NCI-H1436 (cell line): ENCODE measurements at regions not wholly inside any gene's neighbourhood (a gene's known extent, or its start where the extent isn't known, plus 50 kb on each side); places are given as distances from the start of the nearest gene placed in this dataset.

Experiments used
- DNase-seq: peaks from one replicate; lab custom pipeline; 2025; lab: John Stamatoyannopoulos, UW

GRCh38 chr1:234882898-234883297 is 245.7 kb downstream of the TOMM20 start:
- no peak for DNase-seq

- DNase-seq = no peak
Measured at GRCh38 chr1:234881893-234882771, 246.5 kb downstream of the TOMM20 start.

- DNase-seq = no peak
Measured at GRCh38 chr1:234879147-234880080, 249.2 kb downstream of the TOMM20 start.

GRCh38 chr1:234878288-234878687 is 250.3 kb downstream of the TOMM20 start:
- no peak for DNase-seq

- no peak for DNase-seq
Measured at GRCh38 chr1:234877761-234878160, 250.9 kb downstream of the TOMM20 start.

- no peak for DNase-seq
Measured at GRCh38 chr1:234875953-234876855, 252.4 kb downstream of the TOMM20 start.

GRCh38 chr1:234875328-234875952 is 253.2 kb downstream of the TOMM20 start:
- no peak for DNase-seq

GRCh38 chr1:234874291-234875288 is 254.0 kb downstream of the TOMM20 start:
- DNase-seq = no peak

GRCh38 chr1:234871710-234872271 is 256.8 kb downstream of the TOMM20 start:
- DNase-seq = no peak

GRCh38 chr1:234871039-234871709 is 257.5 kb downstream of the TOMM20 start:
- DNase-seq = no peak

GRCh38 chr1:234870020-234870981 is 258.3 kb downstream of the TOMM20 start:
- peak; percentile 50 for DNase-seq

GRCh38 chr1:234869182-234870019 is 259.2 kb downstream of the TOMM20 start:
- DNase-seq = no peak

GRCh38 chr1:234868296-234869147 is 258.5 kb upstream of the IRF2BP2 start:
- no peak for DNase-seq

GRCh38 chr1:234866007-234866866 is 256.3 kb upstream of the IRF2BP2 start:
- peak; percentile 21 for DNase-seq
